COLO668 (cell line): ENCODE measurements at regions not wholly inside any gene's neighbourhood (a gene's known extent, or its start where the extent isn't known, plus 50 kb on each side); places are given as distances from the start of the nearest gene placed in this dataset.
"Not testable (repeated sequence)": the region's sequence is repeated elsewhere in the genome, so short reads cannot be mapped to it uniquely, and the experiment has no call there.

Experiments used
- DNase-seq: peaks from one replicate; lab custom pipeline; 2025; ENCODE audit not compliant: unreplicated experiment; lab: John Stamatoyannopoulos, UW

DNA sequence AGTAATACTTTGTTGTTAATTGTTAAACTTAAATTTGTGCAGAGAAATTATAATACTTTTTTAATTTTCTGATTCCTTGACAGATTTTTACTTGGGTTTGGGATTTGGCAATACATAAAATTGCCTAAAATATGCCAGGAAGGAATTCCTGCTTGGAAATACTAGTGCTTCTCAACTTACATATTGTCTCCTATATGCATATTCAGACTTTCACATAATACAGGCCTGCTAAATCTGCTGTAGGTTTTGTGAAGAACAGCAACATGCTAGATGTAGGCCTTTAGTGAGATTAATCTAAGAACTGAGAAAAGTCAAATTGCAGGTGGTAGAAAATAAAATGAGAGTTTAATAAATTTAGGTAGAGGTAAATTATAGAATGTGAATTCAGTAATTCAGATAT lies 468.5 kb upstream of the MIS18BP1 start:
- no peak for DNase-seq

DNA sequence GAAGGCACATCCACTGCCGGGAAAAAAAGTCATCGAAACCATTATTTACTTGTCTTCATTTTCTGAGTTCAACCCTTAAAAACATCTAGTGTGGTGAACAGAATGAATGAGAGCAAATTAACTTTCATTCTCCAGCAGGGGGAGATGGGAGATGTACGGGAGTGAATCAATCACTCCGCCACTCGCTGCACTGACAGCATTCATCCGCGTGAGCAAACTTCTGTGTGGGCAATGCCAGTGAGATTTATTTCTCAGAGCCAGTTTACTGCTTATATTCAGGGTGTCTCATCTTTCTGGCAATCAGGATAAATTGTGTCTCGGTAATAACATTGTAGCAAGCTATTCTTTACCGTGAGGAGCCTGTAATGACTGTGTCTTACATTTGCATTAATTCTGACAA lies 463.6 kb upstream of the MIS18BP1 start:
- no peak for DNase-seq

DNA sequence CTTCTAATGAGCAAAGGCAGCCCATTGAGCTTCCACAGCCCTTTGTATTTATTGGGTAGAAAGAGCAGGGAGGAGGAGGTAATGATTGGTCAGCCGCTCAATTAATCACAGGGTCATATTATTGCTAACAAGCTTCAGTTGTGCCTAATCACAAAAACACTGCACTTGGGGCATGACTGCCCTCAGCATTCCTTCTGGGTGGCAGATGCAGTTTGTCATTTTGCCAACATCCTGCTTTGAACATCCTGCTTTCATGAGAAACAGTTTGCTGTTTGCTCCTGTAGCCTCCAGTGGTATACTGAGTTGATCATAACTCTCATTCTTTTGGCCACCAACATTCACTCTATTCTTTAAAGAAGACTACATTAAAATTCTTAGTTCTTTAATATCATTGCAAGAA lies 462.9 kb upstream of the MIS18BP1 start:
- no peak for DNase-seq

DNA sequence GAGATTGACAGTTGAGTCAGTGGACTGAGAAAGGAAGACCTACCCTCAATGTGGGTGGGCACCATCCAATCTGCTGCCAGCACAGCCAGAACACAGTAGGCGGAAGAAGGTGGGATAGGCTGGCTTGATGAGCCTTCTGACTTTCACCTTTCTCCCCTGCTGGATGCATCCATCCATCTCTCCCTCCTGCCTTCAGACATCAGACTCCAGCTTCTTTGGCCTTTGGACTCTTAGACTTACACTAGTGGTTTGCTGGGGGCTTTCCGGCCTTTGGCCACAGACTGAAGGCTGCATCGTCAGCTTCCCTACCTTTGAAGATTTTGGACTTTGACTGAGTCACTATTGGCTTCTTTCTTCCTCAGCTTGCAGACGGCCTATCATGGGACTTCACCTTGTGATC lies 456.5 kb upstream of the MIS18BP1 start:
- no peak for DNase-seq

DNA sequence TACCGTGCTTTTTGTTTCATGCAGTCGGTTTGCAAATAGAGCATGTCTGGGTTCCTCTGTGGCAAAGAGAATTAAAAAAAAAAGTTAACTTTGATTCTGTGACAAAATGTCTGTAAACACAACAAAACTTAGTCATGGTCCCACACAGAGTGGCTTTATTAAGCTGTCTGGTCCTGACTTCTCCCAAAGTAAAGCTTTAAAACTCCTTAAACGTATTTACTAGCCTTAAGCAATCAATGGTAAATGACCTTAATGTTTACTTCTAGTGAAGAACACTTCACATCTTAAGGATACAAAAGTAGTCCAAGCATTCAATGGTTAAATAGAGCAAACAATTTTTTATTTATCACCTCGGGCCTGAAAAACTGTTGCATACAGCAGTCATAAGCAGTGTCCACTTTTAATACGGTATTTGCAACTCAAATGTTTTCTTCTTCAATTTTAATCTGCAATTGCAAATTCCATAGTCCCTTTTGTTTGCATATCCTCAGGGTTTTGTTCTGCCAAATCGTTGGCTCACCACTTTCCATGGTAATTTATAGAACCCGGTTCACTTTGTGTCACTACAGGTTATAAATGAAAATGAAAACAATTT lies 453.0 kb upstream of the MIS18BP1 start:
- no peak for DNase-seq

DNA sequence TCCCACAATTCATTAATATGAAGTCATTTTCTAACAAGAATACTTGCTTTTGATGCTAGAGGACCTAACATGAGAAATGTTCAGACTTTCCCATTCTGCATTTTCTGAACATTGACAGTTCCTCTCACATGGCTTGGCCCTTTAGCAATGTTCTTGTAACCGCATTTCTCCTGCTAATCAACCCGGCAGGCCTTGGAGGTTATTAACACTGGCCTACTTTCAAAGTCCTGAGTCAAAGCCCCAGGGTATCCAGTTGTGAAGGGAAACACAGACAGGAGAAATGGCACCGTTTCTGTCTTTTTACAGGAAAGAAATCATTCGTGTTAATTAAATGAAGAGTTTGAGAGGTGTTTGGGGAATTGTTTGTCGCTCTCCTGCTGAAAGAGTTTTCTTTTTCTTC lies 446.5 kb upstream of the MIS18BP1 start:
- DNase-seq: no peak

DNA sequence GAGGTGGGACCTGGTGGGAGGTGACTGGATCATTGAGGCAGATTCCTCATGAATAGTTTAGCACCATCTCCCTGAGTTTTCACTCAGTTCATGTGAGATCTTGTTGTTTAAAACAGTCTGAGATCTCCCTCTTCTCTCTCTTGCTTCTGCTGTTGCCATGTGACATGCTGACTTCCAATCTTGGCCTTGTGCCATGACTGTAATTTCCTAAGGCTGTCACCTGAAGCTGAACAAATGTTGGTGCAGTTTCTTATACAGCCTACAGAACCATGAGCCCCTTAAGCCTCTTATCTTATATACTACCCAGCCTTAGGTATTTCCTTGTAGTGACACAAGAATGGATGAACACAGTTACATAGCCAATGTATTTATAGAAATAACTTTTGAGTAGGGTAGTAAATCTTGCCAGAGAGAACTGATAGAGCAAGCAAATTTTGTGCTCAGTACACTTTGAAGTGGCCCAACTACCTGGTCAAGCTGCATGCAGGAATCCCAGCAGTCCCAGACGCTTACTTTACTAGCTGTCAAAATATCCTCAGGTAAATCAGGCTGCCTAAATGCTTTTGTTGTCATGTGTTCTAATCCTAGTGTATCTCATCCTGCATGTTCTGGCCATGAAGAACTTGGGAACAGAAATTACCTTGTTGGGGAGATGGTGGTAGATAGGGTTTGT lies 445.6 kb upstream of the MIS18BP1 start:
- no peak for DNase-seq

DNA sequence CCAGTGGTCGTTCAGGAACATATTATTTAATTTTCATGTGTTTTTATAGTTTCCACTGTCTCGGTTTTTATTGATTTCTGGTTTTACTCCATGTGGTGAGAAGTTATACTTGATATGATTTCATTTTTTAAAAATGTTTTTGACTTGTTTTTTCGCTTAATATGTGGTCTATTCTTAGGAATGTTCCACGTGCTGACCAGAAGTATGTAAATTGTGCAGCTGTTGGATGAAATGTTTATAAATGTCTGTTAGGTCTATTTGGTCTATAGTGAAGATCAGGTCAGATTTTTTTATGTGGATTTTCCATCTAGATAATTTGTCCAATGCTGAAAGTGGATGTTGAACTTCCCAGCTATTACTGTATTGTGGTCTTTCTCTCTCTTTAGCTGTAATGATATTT lies 433.8 kb upstream of the MIS18BP1 start:
- DNase-seq: no peak

DNA sequence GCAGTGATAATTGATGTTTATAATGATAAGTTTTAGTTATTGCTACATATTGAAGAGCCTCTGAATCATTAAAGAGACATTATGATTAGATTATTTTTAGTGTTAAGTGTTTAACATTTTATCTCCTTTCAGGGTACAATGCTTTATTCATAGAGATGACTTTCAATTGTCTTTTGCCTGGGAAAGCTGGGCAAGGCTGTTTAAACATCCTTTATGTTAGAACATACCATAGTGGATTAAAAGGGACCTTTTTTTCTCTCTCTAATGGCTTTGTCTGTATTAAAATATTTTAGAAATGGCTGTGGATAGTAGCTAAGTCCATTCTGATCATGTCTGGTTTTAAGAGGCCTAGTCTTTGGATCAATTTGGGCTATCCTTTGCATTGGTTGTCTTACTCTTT lies 427.5 kb upstream of the MIS18BP1 start:
- DNase-seq: no peak

DNA sequence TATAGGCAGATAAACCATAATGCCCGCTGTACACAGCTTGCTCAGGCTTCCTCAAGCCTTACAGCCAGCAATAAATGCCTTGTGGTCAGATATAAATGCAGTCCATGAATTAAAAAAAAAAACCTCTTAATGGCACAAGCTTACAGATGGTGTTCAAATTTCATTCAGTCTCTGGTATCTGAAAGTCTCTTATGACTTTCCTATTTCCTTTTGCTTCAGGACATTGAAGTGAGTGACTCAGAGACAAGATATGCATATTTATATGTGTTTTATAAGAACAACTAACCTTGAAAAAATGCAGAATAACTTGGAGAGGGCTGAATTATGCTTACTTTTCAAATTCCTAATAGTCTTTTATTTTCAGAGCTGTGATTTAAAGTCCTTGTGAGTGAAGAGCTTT lies 426.9 kb upstream of the MIS18BP1 start:
- no peak for DNase-seq

DNA sequence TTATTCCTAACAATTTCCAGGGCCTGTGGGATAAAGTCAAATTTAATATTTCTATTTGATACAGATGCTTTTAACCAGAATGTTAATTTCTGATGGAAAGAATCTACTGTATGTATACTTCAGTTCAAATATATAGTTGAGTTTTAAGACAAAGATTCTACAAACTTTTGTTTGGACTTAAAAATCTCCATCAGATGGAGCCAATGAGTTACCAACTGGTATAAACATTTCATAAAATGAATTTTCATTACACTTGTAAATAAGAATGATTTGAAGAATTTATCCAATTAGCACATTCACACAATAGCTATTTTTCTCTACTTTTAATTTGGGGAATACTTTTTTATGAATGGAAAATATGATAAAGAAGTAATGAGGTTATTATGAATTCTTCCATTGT lies 425.2 kb upstream of the MIS18BP1 start:
- no peak for DNase-seq

DNA sequence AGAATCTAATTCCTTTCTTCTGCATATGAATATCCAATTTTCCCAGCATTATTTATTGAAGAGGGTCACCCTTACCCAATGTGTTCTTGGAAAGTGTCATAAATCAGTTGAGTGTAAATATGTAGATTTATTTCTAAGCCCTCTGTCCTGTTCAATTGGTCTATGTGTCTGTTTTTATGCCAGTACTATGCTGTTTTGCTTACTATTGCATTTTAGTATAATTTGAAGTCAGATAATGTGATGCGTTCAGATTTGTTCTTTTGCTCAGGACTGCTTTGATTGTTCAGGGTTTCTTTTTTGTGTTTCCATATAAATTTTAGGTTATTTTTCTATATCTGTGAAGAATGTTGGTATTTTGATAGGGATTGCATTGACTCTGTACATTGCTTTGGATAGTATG lies 420.4 kb upstream of the MIS18BP1 start:
- DNase-seq: no peak

DNA sequence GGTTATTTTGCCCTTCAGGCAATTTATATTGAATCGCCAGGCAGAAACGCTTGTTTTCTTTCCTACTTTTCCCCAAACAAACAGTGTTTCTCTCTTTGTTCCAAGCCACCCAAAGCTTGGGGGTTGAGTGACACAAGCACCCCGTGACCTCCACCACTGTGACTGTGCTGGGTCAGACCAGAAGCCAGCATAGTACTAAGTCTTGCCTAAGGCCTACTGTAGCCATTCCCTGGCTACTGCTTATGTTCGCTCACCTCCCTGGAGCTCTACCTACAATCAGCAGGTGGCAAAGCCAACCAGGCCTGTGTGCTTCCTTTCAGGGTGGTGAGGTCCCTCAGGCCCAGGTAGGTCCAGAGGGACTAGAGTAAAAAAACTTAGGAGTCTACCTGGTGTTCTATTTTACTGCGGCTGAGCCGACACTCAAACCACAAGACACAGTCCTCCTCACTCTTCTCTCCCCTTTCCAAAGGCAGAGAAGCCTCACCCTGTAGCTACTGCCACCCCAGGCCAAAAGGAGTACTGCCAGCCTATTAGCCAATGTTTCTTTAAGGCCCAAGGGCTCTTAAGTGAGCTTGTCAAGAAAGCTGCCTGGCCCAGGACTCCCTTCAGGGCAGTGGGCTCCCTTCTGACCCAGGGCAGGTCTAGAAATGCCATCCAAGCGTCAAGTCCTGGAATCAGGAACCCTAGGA lies 411.8 kb upstream of the MIS18BP1 start:
- no peak for DNase-seq

DNA sequence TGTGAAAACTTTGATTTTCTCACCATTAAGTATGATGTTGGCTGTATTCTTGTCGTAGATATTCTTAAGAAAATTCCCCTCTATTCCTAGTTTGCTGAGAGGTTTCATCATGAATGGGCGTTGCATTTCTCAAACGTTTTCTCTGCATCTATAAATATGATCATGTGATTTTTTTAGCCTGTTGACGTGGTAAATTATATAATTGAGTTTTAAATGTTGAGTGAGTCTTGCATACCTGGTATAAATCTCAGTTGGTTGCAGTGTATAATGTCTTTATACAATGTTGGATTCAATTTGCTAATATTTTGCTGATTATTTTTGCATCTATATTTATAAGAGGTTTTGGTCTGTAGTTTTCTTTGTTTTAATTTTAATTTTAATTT lies 405.9 kb upstream of the MIS18BP1 start:
- DNase-seq: no peak

DNA sequence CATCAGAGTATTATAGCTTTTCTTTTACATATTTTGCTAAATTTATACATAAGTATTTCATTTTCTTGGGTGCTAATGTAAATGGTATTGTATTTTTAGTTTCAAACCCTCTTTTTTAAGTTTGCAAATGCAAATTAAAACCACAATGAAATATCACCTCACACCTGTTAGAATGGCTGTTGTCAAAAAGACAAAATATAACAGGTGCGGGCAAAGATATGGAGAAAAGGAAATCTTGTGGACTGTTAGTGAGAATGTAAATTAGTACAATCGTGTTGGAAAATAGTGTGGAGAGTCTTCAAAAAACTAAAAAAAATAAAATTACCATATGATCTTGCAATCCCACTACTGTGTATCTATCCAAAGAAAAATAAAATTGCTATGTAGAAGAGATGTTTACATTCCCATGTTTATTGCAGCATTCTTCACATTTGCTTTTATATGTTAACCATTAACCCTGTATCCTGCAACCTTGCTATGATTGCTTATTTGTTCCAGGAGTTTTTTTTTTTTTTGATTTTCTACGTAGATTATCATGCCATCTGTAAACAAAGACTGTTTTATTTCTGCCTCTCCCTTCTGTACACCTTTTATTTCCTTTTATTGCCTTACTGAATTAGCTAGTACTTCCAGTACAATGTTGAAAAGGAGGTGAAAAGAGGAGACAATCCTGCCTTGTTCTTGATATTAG lies 405.4 kb upstream of the MIS18BP1 start:
- no peak for DNase-seq

DNA sequence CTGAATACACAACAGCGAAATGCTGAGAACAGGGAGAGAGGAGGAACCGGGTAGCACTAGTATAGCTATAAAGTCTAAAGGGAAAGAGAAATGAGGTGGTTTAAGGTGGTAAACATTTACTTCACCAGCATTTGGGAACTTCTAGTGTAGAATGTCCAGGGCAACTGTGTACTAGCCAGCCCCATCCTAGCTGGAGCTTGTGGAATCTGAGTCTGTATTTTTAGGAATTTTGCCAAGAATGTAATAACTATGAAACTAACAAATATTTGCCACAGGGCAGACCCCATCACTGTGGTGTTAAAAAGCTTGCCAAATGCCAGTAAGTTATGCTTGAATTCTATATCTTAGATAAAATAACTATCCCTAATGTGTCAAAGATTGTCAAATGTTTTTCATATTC lies 398.9 kb upstream of the MIS18BP1 start:
- DNase-seq: no peak

DNA sequence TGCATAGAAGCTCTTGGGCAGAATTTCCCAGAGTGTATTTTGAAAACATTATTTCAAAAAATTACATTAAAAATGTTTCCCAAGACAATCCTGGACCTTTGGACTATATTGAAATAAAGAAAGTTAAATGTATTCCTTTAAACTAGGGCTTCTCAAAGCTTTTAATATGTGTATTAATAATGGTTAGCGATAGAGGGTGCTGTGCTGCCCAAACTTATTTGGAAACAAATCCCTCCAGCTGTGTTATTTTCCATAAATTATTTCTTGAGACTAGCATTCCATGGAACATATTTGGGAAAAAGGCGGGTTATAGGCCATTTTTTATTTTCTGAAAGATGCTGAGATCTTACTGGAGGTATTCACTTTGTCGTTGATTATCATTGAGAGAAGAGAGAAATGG lies 397.8 kb upstream of the MIS18BP1 start:
- no peak for DNase-seq

DNA sequence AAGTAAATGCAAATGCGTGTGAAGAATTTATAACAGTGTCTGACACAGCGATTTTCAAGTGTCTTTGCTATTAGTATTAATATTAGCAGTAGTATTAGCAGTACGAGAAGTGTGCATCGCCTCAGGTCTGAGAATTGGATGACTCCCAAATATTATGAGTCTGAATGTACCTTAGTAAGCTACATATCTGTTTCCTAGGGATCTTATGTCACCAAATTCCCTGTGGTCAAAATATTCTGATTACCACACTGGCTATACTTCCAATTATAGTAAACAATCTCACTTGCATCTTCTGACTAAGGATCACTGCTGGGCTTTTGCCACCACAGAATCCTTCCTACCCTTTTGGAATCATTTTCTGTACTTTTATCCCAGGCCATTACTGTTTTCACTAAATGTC lies 396.0 kb upstream of the MIS18BP1 start:
- no peak for DNase-seq

DNA sequence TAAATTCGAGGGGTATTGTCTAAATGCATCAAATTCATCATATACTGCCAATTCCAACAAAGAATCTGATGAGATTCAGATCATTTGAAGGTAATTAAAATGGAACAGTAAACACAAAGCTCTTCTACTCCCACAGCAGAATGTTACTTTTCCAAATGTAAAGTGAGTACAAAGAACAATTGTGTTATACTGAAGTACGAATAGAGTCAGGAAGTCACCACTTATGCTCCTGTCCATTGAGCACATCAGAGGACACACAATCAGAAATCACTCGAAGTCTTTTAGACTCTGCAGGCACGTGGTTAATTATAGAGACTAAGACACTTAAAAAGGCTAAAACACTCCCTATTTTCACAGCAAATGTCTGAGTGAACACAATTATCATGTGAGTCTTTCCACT lies 388.5 kb upstream of the MIS18BP1 start:
- no peak for DNase-seq

DNA sequence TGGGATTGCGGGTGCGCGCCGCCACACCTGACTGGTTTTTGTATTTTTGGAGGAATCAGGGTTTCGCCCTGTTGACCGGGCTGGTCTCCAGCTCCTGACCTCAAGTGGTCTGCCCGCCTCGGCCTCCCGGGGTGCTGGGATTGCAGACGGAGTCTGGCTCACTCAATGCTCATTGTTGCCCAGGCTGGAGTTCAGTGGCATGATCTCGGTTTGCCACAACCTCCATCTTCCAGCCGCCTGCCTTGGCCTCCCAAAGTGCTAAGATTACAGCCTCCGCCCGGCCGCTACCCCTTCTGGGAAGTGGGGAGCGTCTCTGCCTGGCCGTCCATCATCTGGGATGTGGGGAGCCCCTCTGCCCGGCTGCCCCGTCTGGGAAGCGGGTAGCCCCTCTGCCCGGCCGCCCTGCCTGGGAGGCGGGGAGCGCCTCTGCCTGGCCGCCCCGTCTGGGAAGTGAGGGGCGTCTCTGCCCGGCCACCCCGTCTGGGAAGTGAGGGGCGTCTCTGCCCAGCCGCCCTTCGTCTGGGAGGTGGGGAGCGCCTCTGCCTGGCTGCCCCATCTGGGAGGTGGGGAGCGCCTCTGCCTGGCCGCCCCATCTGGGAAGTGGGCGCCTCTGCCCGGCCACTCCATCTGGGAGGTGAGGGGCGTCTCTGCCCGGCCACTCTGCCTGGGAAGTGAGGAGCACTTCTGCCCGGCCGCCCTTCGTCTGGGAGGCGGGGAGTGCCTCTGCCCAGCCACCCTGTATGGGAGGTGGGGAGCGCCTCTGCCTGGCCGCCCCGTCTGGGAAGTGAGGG lies 381.8 kb upstream of the MIS18BP1 start:
- DNase-seq: not testable (repeated sequence)

DNA sequence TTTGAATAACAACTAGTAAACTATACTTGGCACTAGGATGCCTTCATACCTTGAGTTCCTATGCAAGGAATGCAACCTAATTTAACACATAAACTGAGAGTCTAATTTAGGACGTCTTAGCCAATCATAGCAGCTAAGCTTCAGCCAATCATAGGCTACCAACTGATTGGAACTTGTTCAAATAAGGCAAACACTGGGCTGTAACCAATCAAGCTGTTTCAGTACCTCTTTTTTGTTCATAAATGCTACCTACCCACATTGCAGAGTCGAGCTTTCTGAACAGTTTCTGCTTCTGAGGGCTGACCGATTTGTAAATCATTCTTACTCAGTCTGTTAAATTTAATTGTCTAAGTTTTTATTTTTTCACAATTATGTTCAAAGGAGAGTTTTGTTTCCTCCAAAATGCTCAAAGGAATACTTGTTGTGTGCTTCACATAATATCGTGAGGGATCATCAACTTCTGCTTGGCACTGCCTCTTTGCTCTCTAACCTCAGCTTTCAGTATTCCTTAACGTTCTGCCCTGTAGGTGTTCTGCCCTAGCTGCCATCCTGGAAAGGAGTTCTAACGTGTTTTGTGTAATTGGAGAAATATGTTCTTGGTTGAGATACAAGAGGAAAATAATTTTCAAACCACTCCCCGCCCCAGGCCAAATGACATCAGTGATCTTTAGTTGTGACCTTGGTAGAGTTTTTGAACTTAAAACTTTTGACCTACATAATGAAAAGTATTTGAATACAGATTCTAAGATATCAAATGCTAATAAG lies 380.4 kb upstream of the MIS18BP1 start:
- no peak for DNase-seq
